GM23338 (cell line): ENCODE measurements at regions not wholly inside any gene's neighbourhood (a gene's known extent, or its start where the extent isn't known, plus 50 kb on each side); places are given as distances from the start of the nearest gene placed in this dataset.

Experiments
- ATAC-seq: fragments of 200-7000 bp; cut with Tn5 transposase; 3 replicates; pipeline ENCODE4 v1.9.1; 2020
- DNase-seq: peaks from one replicate; pipeline ENCODE4 v3.0.0-alpha.2; 2015; ENCODE audit warnings: low spot score
- H2AFZ ChIP-seq: fragments of 200-600 bp; sonication (generic); 2 replicates; pipeline ENCODE4 v1.8.0; 2016; ENCODE audit warnings: antibody characterized with exemption, mild to moderate bottlenecking, moderate library complexity
- H3F3A ChIP-seq: fragments of 200-600 bp; sonication (generic); replicated peaks from 2 replicates; pipeline ENCODE4 v1.8.0; 2017; ENCODE audit warnings: antibody characterized with exemption, mixed run types, low read depth
- H3K27ac ChIP-seq: fragments of 200-600 bp; sonication (generic); 2 replicates; pipeline ENCODE4 v1.6.1; 2016; ENCODE audit warnings: low read depth
- H3K27me3 ChIP-seq: fragments of 200-600 bp; sonication (generic); 2 replicates; pipeline ENCODE4 v1.8.0; 2016; ENCODE audit warnings: mild to moderate bottlenecking, mixed run types, moderate library complexity; ENCODE audit not compliant: insufficient read depth
- H3K36me3 ChIP-seq: fragments of 200-600 bp; sonication (generic); 2 replicates; pipeline ENCODE4 v1.8.0; 2016; ENCODE audit warnings: mild to moderate bottlenecking; ENCODE audit not compliant: insufficient read depth
- H3K4me1 ChIP-seq: fragments of 200-600 bp; sonication (generic); 2 replicates; pipeline ENCODE4 v1.8.0; 2016; ENCODE audit warnings: mild to moderate bottlenecking, moderate library complexity; ENCODE audit not compliant: insufficient read depth
- H3K4me2 ChIP-seq: fragments of 200-600 bp; sonication (generic); 2 replicates; pipeline ENCODE4 v1.7.1; 2017; ENCODE audit warnings: mixed run types
- H3K4me3 ChIP-seq: fragments of 200-600 bp; sonication (generic); 2 replicates; pipeline ENCODE4 v1.6.1; 2016; ENCODE audit warnings: mixed run types
- H3K79me2 ChIP-seq: fragments of 200-600 bp; sonication (generic); replicated peaks from 2 replicates; pipeline ENCODE4 v1.8.0; 2017; ENCODE audit warnings: mild to moderate bottlenecking; ENCODE audit not compliant: insufficient read depth
- H3K9me2 ChIP-seq: fragments of 200-600 bp; sonication (generic); 2 replicates; pipeline ENCODE4 v1.8.0; 2017; ENCODE audit not compliant: insufficient read depth
- H4K20me1 ChIP-seq: fragments of 200-600 bp; sonication (generic); replicated peaks from 2 replicates; pipeline ENCODE4 v1.8.0; 2017; ENCODE audit warnings: mild to moderate bottlenecking; ENCODE audit not compliant: insufficient read depth
- H3K27ac Mint-ChIP-seq: 2 replicates; pipeline ENCODE4 v1.8.0; 2020; ENCODE audit warnings: inconsistent platforms, mild to moderate bottlenecking, moderate library complexity, mixed read lengths
- H3K27me3 Mint-ChIP-seq: 3 replicates; pipeline ENCODE4 v1.8.0; 2022; ENCODE audit warnings: low read depth, mild to moderate bottlenecking, moderate library complexity, mixed read lengths, inconsistent platforms; ENCODE audit not compliant: insufficient read depth, poor library complexity
- H3K36me3 Mint-ChIP-seq: 3 replicates; pipeline ENCODE4 v1.8.0; 2021; ENCODE audit warnings: low read depth, mild to moderate bottlenecking, inconsistent platforms, moderate library complexity, mixed read lengths
- H3K4me1 Mint-ChIP-seq: 3 replicates; pipeline ENCODE4 v1.8.0; 2020; ENCODE audit warnings: mild to moderate bottlenecking, inconsistent platforms, mixed read lengths
- H3K4me3 Mint-ChIP-seq: 3 replicates; pipeline ENCODE4 v1.8.0; 2021; ENCODE audit warnings: moderate library complexity, mild to moderate bottlenecking, inconsistent platforms, mixed read lengths
- H3K9me3 Mint-ChIP-seq: 3 replicates; pipeline ENCODE4 v1.8.0; 2020; ENCODE audit warnings: moderate library complexity, mild to moderate bottlenecking, inconsistent platforms, mixed read lengths
- CREB1 ChIP-seq: fragments of 250-450 bp; sonication (Bioruptor Pico); IDR thresholded peaks from 2 replicates; pipeline ENCODE4 v1.5.0; 2020; ENCODE audit warnings: low read depth, mild to moderate bottlenecking, moderate library complexity
- EZH2phosphoT487 ChIP-seq: fragments of 200-600 bp; sonication (generic); IDR thresholded peaks from one replicate; pipeline ENCODE4 v1.8.1; 2018; ENCODE audit warnings: antibody characterized with exemption; ENCODE audit not compliant: unreplicated experiment
- JUNB ChIP-seq: IDR thresholded peaks from one replicate; pipeline ENCODE4 v1.6.1; 2016; ENCODE audit warnings: antibody characterized with exemption; ENCODE audit not compliant: unreplicated experiment
- ZNF114 ChIP-seq: fragments of 250-450 bp; sonication (Bioruptor Pico); IDR thresholded peaks from 2 replicates; pipeline ENCODE4 v1.5.0; 2020; ENCODE audit warnings: mild to moderate bottlenecking, moderate library complexity
- ZNF462 ChIP-seq: fragments of 250-450 bp; sonication (Bioruptor Pico); IDR thresholded peaks from 2 replicates; pipeline ENCODE4 v1.5.0; 2020; ENCODE audit warnings: mild to moderate bottlenecking, moderate library complexity
- TF ChIP-seq, protein P1 (sequence below): IDR thresholded peaks from 2 replicates; pipeline ENCODE4 v1.6.1; 2016; ENCODE audit warnings: antibody characterized with exemption

DNA sequence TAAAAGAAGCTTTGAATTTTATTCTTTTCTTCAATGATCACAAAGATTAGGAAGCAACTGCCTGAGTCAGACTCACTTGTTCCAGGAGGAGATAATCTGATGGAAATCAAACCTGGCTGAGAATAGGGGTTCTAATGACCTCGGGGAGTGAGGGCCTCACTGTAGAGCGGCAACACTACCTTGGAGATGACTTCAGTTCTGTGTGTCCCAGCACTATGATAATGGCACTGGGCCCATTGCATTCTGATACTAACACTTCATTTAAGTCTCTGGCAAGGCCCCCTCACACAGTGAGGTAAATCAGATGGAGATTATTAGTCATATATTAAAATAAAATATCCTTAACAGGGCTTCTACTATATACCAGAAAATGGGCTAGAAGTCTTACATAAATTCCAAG lies 233.3 kb upstream of the EGLN3 start (continued):
- TF ChIP-seq ZNF462 (CRISPR knock-in tag) (no peak), CREB1 (no peak), ZNF114 (CRISPR knock-in tag) (no peak)

GRCh38 chr14:34183478-34183877 lies 232.6 kb upstream of the EGLN3 start:
- no peak overlapping the region for H3K4me3 Mint-ChIP-seq
- H3K27me3 ChIP-seq: no peaks in the 10 kb centered on the region
- no peaks in the 10 kb centered on the region for H3K27me3 Mint-ChIP-seq
- ATAC-seq: no peak
- peaks cover 3% of the 10 kb centered on the region; the same call in 1 of the 2 replicates for H3K9me2 ChIP-seq
- H3K4me3 ChIP-seq: no peak overlapping the region
- H3F3A ChIP-seq: no peaks in the 10 kb centered on the region
- no peaks in the 10 kb centered on the region for H4K20me1 ChIP-seq
- H3K36me3 ChIP-seq: no peaks in the 10 kb centered on the region
- no peaks in the 10 kb centered on the region for H3K9me3 Mint-ChIP-seq
- H3K4me1 ChIP-seq: no peaks in the 10 kb centered on the region
- peak overlapping the region; percentile 38; the same call in 1 of the 2 replicates for H2AFZ ChIP-seq
- H3K27ac Mint-ChIP-seq: no peak overlapping the region
- DNase-seq: no peak
- H3K4me1 Mint-ChIP-seq: peaks cover 6% of the 10 kb centered on the region; the same call in 2 of the 3 replicates
- no peaks in the 10 kb centered on the region for H3K36me3 Mint-ChIP-seq
- H3K27ac ChIP-seq: no peak overlapping the region
- H3K79me2 ChIP-seq: no peaks in the 10 kb centered on the region
- no peak overlapping the region for H3K4me2 ChIP-seq
- TF ChIP-seq JUNB (no peak), CREB1 (no peak), EZH2phosphoT487 (no peak), ZNF114 (CRISPR knock-in tag) (no peak), ZNF462 (CRISPR knock-in tag) (no peak)
- TF ChIP-seq, protein P1, sequence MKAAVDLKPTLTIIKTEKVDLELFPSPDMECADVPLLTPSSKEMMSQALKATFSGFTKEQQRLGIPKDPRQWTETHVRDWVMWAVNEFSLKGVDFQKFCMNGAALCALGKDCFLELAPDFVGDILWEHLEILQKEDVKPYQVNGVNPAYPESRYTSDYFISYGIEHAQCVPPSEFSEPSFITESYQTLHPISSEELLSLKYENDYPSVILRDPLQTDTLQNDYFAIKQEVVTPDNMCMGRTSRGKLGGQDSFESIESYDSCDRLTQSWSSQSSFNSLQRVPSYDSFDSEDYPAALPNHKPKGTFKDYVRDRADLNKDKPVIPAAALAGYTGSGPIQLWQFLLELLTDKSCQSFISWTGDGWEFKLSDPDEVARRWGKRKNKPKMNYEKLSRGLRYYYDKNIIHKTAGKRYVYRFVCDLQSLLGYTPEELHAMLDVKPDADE: no peak
